ENCODE measurements at regions not wholly inside any gene's neighbourhood (a gene's known extent, or its start where the extent isn't known, plus 50 kb on each side); places are given as distances from the start of the nearest gene placed in this dataset.
A peak's percentile ranks its signal among the peaks of the same experiment; 100 is the strongest.

DNA sequence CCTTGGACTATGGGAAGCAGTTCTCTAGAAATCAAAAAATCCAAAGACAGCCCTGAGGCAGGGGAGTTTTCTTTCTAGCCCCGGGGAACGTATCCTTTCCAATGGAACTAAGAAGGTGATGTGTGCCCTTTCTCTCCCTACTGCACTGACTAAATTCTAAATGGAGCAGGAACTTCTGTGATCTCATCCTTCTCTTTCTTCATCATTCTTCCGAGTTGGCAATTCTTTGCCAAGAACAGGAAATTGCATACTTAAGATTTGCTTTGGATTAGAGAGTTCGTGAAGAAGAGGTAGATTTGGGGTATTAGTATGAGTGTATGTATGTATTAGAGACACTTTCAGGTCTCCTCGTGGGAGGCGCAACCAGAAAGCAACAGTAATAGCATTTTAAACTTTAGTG lies 178.0 kb upstream of the PIK3R1 start:
- ATAC-seq = no peak
- TF ChIP-seq, protein P1, sequence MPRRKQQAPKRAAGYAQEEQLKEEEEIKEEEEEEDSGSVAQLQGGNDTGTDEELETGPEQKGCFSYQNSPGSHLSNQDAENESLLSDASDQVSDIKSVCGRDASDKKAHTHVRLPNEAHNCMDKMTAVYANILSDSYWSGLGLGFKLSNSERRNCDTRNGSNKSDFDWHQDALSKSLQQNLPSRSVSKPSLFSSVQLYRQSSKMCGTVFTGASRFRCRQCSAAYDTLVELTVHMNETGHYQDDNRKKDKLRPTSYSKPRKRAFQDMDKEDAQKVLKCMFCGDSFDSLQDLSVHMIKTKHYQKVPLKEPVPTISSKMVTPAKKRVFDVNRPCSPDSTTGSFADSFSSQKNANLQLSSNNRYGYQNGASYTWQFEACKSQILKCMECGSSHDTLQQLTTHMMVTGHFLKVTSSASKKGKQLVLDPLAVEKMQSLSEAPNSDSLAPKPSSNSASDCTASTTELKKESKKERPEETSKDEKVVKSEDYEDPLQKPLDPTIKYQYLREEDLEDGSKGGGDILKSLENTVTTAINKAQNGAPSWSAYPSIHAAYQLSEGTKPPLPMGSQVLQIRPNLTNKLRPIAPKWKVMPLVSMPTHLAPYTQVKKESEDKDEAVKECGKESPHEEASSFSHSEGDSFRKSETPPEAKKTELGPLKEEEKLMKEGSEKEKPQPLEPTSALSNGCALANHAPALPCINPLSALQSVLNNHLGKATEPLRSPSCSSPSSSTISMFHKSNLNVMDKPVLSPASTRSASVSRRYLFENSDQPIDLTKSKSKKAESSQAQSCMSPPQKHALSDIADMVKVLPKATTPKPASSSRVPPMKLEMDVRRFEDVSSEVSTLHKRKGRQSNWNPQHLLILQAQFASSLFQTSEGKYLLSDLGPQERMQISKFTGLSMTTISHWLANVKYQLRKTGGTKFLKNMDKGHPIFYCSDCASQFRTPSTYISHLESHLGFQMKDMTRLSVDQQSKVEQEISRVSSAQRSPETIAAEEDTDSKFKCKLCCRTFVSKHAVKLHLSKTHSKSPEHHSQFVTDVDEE (CRISPR knock-in tag; IDR thresholded peaks at IDR 0.05) = no peak
- no peak for TF ChIP-seq ZFP3 (CRISPR knock-in tag; IDR thresholded peaks at IDR 0.05)
- no peak for TF ChIP-seq ARNTL (CRISPR knock-in tag; IDR thresholded peaks at IDR 0.05; ENCODE audit: borderline replicate concordance, low read depth)
- no peak for TF ChIP-seq PPARA (CRISPR knock-in tag; IDR thresholded peaks at IDR 0.05; ENCODE audit: borderline replicate concordance)
- TF ChIP-seq OSR1 (CRISPR knock-in tag; IDR thresholded peaks at IDR 0.05) = no peak
- no peak for TF ChIP-seq ZNF8 (CRISPR knock-in tag; IDR thresholded peaks at IDR 0.05)
- TF ChIP-seq TOX (CRISPR knock-in tag; IDR thresholded peaks at IDR 0.05; ENCODE audit: borderline replicate concordance) = no peak
- no peak for TF ChIP-seq RARB (CRISPR knock-in tag; IDR thresholded peaks at IDR 0.05)
- no peak for TF ChIP-seq GLIS3 (CRISPR knock-in tag; IDR thresholded peaks at IDR 0.05)
- TF ChIP-seq ZFP30 (CRISPR knock-in tag; IDR thresholded peaks at IDR 0.05) = no peak
- TF ChIP-seq SNAI2 (CRISPR knock-in tag; IDR thresholded peaks at IDR 0.05) = no peak
- TF ChIP-seq, protein P2, sequence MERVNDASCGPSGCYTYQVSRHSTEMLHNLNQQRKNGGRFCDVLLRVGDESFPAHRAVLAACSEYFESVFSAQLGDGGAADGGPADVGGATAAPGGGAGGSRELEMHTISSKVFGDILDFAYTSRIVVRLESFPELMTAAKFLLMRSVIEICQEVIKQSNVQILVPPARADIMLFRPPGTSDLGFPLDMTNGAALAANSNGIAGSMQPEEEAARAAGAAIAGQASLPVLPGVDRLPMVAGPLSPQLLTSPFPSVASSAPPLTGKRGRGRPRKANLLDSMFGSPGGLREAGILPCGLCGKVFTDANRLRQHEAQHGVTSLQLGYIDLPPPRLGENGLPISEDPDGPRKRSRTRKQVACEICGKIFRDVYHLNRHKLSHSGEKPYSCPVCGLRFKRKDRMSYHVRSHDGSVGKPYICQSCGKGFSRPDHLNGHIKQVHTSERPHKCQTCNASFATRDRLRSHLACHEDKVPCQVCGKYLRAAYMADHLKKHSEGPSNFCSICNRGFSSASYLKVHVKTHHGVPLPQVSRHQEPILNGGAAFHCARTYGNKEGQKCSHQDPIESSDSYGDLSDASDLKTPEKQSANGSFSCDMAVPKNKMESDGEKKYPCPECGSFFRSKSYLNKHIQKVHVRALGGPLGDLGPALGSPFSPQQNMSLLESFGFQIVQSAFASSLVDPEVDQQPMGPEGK (CRISPR knock-in tag; IDR thresholded peaks at IDR 0.05; ENCODE audit: borderline replicate concordance) = no peak
- TF ChIP-seq ISL1 (CRISPR knock-in tag; IDR thresholded peaks at IDR 0.05) = no peak
- TF ChIP-seq, protein P3, sequence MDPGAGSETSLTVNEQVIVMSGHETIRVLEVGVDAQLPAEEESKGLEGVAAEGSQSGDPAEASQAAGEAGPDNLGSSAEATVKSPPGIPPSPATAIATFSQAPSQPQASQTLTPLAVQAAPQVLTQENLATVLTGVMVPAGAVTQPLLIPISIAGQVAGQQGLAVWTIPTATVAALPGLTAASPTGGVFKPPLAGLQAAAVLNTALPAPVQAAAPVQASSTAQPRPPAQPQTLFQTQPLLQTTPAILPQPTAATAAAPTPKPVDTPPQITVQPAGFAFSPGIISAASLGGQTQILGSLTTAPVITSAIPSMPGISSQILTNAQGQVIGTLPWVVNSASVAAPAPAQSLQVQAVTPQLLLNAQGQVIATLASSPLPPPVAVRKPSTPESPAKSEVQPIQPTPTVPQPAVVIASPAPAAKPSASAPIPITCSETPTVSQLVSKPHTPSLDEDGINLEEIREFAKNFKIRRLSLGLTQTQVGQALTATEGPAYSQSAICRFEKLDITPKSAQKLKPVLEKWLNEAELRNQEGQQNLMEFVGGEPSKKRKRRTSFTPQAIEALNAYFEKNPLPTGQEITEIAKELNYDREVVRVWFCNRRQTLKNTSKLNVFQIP (CRISPR knock-in tag; IDR thresholded peaks at IDR 0.05; ENCODE audit: borderline replicate concordance, low read depth) = no peak
- no peak for TF ChIP-seq CSDC2 (CRISPR knock-in tag; IDR thresholded peaks at IDR 0.05)
- TF ChIP-seq, protein P4, sequence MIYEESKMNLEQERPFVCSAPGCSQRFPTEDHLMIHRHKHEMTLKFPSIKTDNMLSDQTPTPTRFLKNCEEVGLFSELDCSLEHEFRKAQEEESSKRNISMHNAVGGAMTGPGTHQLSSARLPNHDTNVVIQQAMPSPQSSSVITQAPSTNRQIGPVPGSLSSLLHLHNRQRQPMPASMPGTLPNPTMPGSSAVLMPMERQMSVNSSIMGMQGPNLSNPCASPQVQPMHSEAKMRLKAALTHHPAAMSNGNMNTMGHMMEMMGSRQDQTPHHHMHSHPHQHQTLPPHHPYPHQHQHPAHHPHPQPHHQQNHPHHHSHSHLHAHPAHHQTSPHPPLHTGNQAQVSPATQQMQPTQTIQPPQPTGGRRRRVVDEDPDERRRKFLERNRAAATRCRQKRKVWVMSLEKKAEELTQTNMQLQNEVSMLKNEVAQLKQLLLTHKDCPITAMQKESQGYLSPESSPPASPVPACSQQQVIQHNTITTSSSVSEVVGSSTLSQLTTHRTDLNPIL (CRISPR knock-in tag; IDR thresholded peaks at IDR 0.05; ENCODE audit: low read depth) = no peak
- TF ChIP-seq, protein P5, sequence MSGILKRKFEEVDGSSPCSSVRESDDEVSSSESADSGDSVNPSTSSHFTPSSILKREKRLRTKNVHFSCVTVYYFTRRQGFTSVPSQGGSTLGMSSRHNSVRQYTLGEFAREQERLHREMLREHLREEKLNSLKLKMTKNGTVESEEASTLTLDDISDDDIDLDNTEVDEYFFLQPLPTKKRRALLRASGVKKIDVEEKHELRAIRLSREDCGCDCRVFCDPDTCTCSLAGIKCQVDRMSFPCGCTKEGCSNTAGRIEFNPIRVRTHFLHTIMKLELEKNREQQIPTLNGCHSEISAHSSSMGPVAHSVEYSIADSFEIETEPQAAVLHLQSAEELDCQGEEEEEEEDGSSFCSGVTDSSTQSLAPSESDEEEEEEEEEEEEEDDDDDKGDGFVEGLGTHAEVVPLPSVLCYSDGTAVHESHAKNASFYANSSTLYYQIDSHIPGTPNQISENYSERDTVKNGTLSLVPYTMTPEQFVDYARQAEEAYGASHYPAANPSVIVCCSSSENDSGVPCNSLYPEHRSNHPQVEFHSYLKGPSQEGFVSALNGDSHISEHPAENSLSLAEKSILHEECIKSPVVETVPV (CRISPR knock-in tag; IDR thresholded peaks at IDR 0.05) = no peak

DNA sequence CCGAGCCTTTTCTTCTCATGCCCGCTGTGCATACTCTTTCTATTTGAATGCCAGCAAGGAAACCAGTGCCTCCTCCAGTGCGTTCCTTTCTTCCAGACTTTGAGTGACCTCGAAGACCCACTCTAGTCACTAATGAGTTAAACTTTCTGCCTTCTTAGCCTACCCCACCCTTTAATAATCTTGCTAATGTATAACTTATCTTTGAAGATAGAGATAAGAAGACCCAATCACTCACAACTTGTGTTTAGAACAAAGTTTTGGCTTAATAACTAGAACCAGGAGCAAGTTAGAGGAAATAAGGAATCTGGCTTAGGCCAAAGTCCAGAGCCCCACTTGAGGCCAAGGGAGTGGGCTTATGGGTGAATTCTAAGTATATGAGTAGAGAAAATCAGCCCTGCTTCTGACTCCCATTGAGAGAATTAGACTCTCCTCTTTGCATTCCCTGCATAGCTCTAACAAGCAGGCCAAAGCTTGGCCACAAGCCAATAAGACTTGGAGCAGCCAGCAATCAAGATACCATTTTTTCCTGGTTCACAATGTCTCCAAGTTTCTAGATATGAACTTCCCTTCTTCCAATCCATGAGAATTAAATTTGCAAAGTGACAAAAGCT lies 181.5 kb upstream of the PIK3R1 start:
- ATAC-seq = peak; percentile 88
- TF ChIP-seq ISL1 (CRISPR knock-in tag; IDR thresholded peaks at IDR 0.05) (peak; percentile 11; the same call in 1 of the 2 replicates), ZNF565 (CRISPR knock-in tag; conservative IDR thresholded peaks at IDR 0.05; ENCODE audit: low read depth) (no peak), ZC3H10 (CRISPR knock-in tag; IDR thresholded peaks at IDR 0.05) (no peak), ZNF70 (CRISPR knock-in tag; IDR thresholded peaks at IDR 0.05) (no peak)
- TF ChIP-seq, protein P3 (CRISPR knock-in tag; IDR thresholded peaks at IDR 0.05; ENCODE audit: borderline replicate concordance, low read depth) = no peak
- TF ChIP-seq, protein P5 (CRISPR knock-in tag; IDR thresholded peaks at IDR 0.05) = no peak

Measured in SK-N-SH treated with all-trans-retinoic acid at 6 μM for 48 hours (cell line).